HCT116 (cell line): ENCODE measurements at regions not wholly inside any gene's neighbourhood (a gene's known extent, or its start where the extent isn't known, plus 50 kb on each side); places are given as distances from the start of the nearest gene placed in this dataset.

Experiments used
- CTCF ChIP-seq, 3 experiments: fragments of 200-600 bp in 1 of 3; sonication (generic) in 1 of 3; IDR thresholded peaks in 2 of 3; conservative IDR thresholded peaks in 1 of 3; 2 replicates each; pipeline ENCODE4 v1.5.1; 2012 to 2017; ENCODE audit warnings: low read depth in 2 of 3, low read length in 2 of 3, antibody characterized with exemption in 1 of 3, borderline replicate concordance in 1 of 3, control low read depth in 1 of 3, mild to moderate bottlenecking in 1 of 3, mixed read lengths in 1 of 3, mixed run types in 1 of 3, moderate library complexity in 1 of 3; ENCODE audit not compliant: insufficient read depth in 1 of 3
- EZH2 ChIP-seq: fragments of 200-600 bp; sonication (generic); IDR thresholded peaks from 2 replicates; pipeline ENCODE4 v1.6.1; 2017; ENCODE audit warnings: antibody characterized with exemption, mixed run types
- TF ChIP-seq, protein P1 (sequence below): IDR thresholded peaks from 2 replicates; pipeline ENCODE4 v1.6.1; 2012; ENCODE audit warnings: low read depth

DNA sequence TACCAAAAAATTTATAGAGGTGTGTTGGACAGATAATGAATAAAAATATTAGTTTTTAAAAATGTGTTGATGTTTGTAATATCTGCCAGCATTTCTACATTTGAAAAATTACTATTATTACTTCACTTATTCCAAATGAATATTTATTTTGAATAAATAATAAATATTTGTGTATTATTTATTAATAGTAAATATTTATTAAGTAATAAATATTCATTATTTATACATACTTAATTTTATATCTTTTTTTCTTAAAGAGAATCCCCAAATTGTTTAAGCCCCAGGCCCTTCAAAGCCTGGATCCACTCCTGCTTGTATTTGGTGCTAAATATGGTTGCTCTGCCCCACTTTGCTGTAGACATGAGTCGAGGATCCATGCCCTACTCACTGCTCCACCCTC, 60.5 kb upstream of the HOPX start:
- TF ChIP-seq CTCF (IDR thresholded peaks at IDR 0.05 in 2 of 3, conservative IDR thresholded peaks at IDR 0.05 in 1 of 3; ENCODE audit: borderline replicate concordance in 1 of 3, insufficient read depth in 1 of 3, low read depth in 2 of 3, low read length in 2 of 3): no peak
- TF ChIP-seq EZH2: no peak
- TF ChIP-seq, protein P1, sequence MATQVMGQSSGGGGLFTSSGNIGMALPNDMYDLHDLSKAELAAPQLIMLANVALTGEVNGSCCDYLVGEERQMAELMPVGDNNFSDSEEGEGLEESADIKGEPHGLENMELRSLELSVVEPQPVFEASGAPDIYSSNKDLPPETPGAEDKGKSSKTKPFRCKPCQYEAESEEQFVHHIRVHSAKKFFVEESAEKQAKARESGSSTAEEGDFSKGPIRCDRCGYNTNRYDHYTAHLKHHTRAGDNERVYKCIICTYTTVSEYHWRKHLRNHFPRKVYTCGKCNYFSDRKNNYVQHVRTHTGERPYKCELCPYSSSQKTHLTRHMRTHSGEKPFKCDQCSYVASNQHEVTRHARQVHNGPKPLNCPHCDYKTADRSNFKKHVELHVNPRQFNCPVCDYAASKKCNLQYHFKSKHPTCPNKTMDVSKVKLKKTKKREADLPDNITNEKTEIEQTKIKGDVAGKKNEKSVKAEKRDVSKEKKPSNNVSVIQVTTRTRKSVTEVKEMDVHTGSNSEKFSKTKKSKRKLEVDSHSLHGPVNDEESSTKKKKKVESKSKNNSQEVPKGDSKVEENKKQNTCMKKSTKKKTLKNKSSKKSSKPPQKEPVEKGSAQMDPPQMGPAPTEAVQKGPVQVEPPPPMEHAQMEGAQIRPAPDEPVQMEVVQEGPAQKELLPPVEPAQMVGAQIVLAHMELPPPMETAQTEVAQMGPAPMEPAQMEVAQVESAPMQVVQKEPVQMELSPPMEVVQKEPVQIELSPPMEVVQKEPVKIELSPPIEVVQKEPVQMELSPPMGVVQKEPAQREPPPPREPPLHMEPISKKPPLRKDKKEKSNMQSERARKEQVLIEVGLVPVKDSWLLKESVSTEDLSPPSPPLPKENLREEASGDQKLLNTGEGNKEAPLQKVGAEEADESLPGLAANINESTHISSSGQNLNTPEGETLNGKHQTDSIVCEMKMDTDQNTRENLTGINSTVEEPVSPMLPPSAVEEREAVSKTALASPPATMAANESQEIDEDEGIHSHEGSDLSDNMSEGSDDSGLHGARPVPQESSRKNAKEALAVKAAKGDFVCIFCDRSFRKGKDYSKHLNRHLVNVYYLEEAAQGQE: no peak
